ENCODE measurements at regions not wholly inside any gene's neighbourhood (a gene's known extent, or its start where the extent isn't known, plus 50 kb on each side); places are given as distances from the start of the nearest gene placed in this dataset.

- 100% methylated on average over 1 of the region's 2 CpGs for WGBS (ENCODE audit: insufficient coverage)
- Histone ChIP-seq H3K4me2 (replicated peaks; ENCODE audit: extremely low read depth, low read length, poor library complexity, severe bottlenecking) (no peak overlapping the region), H3K9me3 (replicated peaks in 1 of 2; ENCODE audit: control insufficient read depth in 1 of 2, insufficient read depth in 1 of 2, low read length in 2 of 2) (no peaks in the 10 kb centered on the region), H3K4me1 (ENCODE audit: control insufficient read depth in 1 of 2, insufficient read depth in 2 of 2, low read length in 2 of 2) (peaks cover 22 to 27% of the 10 kb centered on the region in 2 donors), H3K9ac (ENCODE audit: insufficient read depth, low read length, poor library complexity, severe bottlenecking) (no peak overlapping the region), H4K20me1 (ENCODE audit: insufficient read depth, low read length) (no peaks in the 10 kb centered on the region), H2AFZ (ENCODE audit: insufficient read depth, low read depth, low read length, poor library complexity, severe bottlenecking) (no peak overlapping the region), H3K36me3 (replicated peaks in 1 of 2; ENCODE audit: control insufficient read depth in 1 of 2, insufficient read depth in 2 of 2, low read length in 2 of 2) (no peaks in the 10 kb centered on the region), H3K79me2 (ENCODE audit: insufficient read depth, low read length) (no peaks in the 10 kb centered on the region), H3K4me3 (replicated peaks in 1 of 3; ENCODE audit: low read depth in 2 of 3, low read length in 3 of 3) (no peak overlapping the region), H3K27me3 (ENCODE audit: control insufficient read depth in 2 of 2, insufficient read depth in 2 of 2, low read length in 2 of 2) (no peaks in the 10 kb centered on the region), H3K27ac (ENCODE audit: low read depth in 1 of 2, low read length in 2 of 2) (no peak overlapping the region)
- no peak for TF ChIP-seq CTCF (IDR thresholded peaks at IDR 0.05)
- peaks cover 17% of the 10 kb centered on the region for H3K4me1 Mint-ChIP-seq
- peaks cover 0 to 2% of the 10 kb centered on the region in 2 donors for H3K36me3 Mint-ChIP-seq
- intact Hi-C loops (cut with micrococcal nuclease), result no loop called here
- H3K4me3 Mint-ChIP-seq, result no peak overlapping the region
- DNase-seq, result no peak
- H3K9me3 Mint-ChIP-seq, result no peaks in the 10 kb centered on the region
- H3K27me3 Mint-ChIP-seq (ENCODE audit: low read depth in 3 of 3), result peaks cover 3 to 5% (median 4%) of the 10 kb centered on the region in 3 donors
- no peak overlapping the region for H3K27ac Mint-ChIP-seq
These were observed 206.6 kb downstream of the SHQ1 start for GRCh38 chr3:72641684-72642083.

GRCh38 chr3:72641072-72641471 is 207.2 kb downstream of the SHQ1 start:
- H3K4me3 Mint-ChIP-seq, result no peak overlapping the region
- H4K20me1 ChIP-seq (ENCODE audit: insufficient read depth, low read length), result no peaks in the 10 kb centered on the region
- no CpG with 5 or more reads among the region's 4 CpGs for WGBS (ENCODE audit: insufficient coverage)
- intact Hi-C loops (cut with micrococcal nuclease), result no loop called here
- H3K36me3 ChIP-seq (replicated peaks in 1 of 2; ENCODE audit: control insufficient read depth in 1 of 2, insufficient read depth in 2 of 2, low read length in 2 of 2), result no peaks in the 10 kb centered on the region
- no peak for TF ChIP-seq CTCF (IDR thresholded peaks at IDR 0.05)
- H3K36me3 Mint-ChIP-seq, result peaks cover 0 to 2% of the 10 kb centered on the region in 2 donors
- no peaks in the 10 kb centered on the region for H3K79me2 ChIP-seq (ENCODE audit: insufficient read depth, low read length)
- no peak overlapping the region for H3K4me2 ChIP-seq (replicated peaks; ENCODE audit: extremely low read depth, low read length, poor library complexity, severe bottlenecking)
- no peaks in the 10 kb centered on the region for H3K9me3 ChIP-seq (replicated peaks in 1 of 2; ENCODE audit: control insufficient read depth in 1 of 2, insufficient read depth in 1 of 2, low read length in 2 of 2)
- H3K4me1 Mint-ChIP-seq, result peaks cover 21% of the 10 kb centered on the region
- H3K9me3 Mint-ChIP-seq, result no peaks in the 10 kb centered on the region
- no peak overlapping the region for H2AFZ ChIP-seq (ENCODE audit: insufficient read depth, low read depth, low read length, poor library complexity, severe bottlenecking)
- no peak for DNase-seq
- H3K27ac ChIP-seq (ENCODE audit: low read depth in 1 of 2, low read length in 2 of 2), result no peak overlapping the region
- peak overlapping the region in 2 of 7 donors; percentile 77 to 82 for H3K27ac Mint-ChIP-seq
- no peak overlapping the region for H3K4me3 ChIP-seq (replicated peaks in 1 of 3; ENCODE audit: low read depth in 2 of 3, low read length in 3 of 3)
- H3K9ac ChIP-seq (ENCODE audit: insufficient read depth, low read length, poor library complexity, severe bottlenecking), result no peak overlapping the region
- H3K27me3 ChIP-seq (ENCODE audit: control insufficient read depth in 2 of 2, insufficient read depth in 2 of 2, low read length in 2 of 2), result no peaks in the 10 kb centered on the region
- H3K4me1 ChIP-seq (ENCODE audit: control insufficient read depth in 1 of 2, insufficient read depth in 2 of 2, low read length in 2 of 2), result peaks cover 28 to 33% of the 10 kb centered on the region in 2 donors
- H3K27me3 Mint-ChIP-seq (ENCODE audit: low read depth in 3 of 3), result peaks cover 4 to 5% (median 4%) of the 10 kb centered on the region in 3 donors
